Breast epithelium (tissue), 4 donors: ENCODE measurements at regions not wholly inside any gene's neighbourhood (a gene's known extent, or its start where the extent isn't known, plus 50 kb on each side); places are given as distances from the start of the nearest gene placed in this dataset.

Source experiments
- DNase-seq, 2 donors: peaks; one replicate each; pipeline ENCODE4 v3.0.0-alpha.2; 2019; ENCODE audit warnings: low spot score in 2 of 2
- H3K27ac ChIP-seq, 2 donors: fragments of 200-600 bp; sonication (generic) in 1 of 2; one replicate each; pipeline ENCODE4 v1.5.1; 2016 to 2019; ENCODE audit warnings: mild to moderate bottlenecking in 1 of 2
- H3K27me3 ChIP-seq, 2 donors: fragments of 200-600 bp; sonication (generic) in 1 of 2; one replicate each; pipeline versions ENCODE4 v1.5.1 to v1.6.0; 2017 to 2019; ENCODE audit warnings: control low read depth in 1 of 2, mild to moderate bottlenecking in 1 of 2
- H3K36me3 ChIP-seq: fragments of 200-600 bp; one replicate; pipeline ENCODE4 v1.5.1; 2019
- H3K4me1 ChIP-seq, 2 donors: fragments of 200-600 bp; sonication (generic); one replicate each; pipeline ENCODE4 v1.5.1; 2016 to 2019; ENCODE audit warnings: control low read depth in 1 of 2
- H3K4me3 ChIP-seq, 3 donors: fragments of 200-600 bp; sonication (generic); 1 replicate in 2 of 3; 2 replicates in 1 of 3; pipeline ENCODE4 v1.5.1; 2016 to 2019; ENCODE audit warnings: mild to moderate bottlenecking in 3 of 3, moderate library complexity in 2 of 3
- H3K9me3 ChIP-seq, 2 donors: fragments of 200-600 bp; sonication (generic) in 1 of 2; one replicate each; pipeline ENCODE4 v1.5.1; 2016 to 2019; ENCODE audit warnings: control low read depth in 1 of 2
- CTCF ChIP-seq, 3 donors: fragments of 450-650 bp; IDR thresholded peaks; one replicate each; pipeline ENCODE4 v1.5.1; 2016 to 2017; ENCODE audit warnings: antibody characterized with exemption in 3 of 3, mild to moderate bottlenecking in 3 of 3, moderate library complexity in 3 of 3
- POLR2A ChIP-seq: fragments of 450-650 bp; IDR thresholded peaks from one replicate; pipeline ENCODE4 v1.6.1; 2016; ENCODE audit warnings: antibody characterized with exemption, mild to moderate bottlenecking, moderate library complexity
- POLR2AphosphoS5 ChIP-seq, 3 donors: sonication (generic); formaldehyde crosslinking; IDR thresholded peaks; one replicate each; pipeline ENCODE4 v1.6.1; 2017; ENCODE audit warnings: antibody characterized with exemption in 3 of 3
- intact Hi-C: fragments of 100-400 bp; cut with DNase I; formaldehyde crosslinking; loops from one replicate; pipeline ENCODE4 v1.15.1; 2023; ENCODE audit warnings: low total_unique reads

DNA sequence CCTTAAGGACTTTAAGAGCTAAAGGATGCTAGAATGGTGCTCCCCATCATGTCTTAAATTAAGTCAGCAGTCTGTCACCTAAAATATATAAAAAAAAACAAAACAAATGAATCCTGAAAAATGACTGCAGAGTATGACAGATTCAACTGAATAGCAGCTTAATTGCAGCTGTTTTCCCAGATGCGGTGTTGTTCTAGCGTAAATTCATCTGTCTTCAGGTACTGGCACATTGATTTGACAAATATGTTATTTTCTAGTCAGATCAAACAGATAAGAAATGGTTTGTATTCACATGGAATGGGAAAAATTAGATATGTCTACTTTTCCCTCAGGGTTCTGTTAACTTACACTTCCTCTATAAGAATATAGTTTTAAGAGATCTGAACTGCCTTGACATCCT is 211.7 kb downstream of the NAF1 start:
- no peaks in the 10 kb centered on the region for H3K27me3 ChIP-seq
- H3K27ac ChIP-seq: no peak overlapping the region
- no peaks in the 10 kb centered on the region for H3K9me3 ChIP-seq
- TF ChIP-seq POLR2AphosphoS5 (IDR thresholded peaks at IDR 0.05): no peak
- no peak for TF ChIP-seq CTCF (IDR thresholded peaks at IDR 0.05)
- TF ChIP-seq POLR2A: no peak
- intact Hi-C loops: loop anchor here (5.0 kb wide), 1 partner anchor 332 kb away; no protein-coding TSS in a partner anchor
- no peak overlapping the region for H3K4me3 ChIP-seq
- DNase-seq: no peak
- H3K36me3 ChIP-seq: no peaks in the 10 kb centered on the region
- no peaks in the 10 kb centered on the region for H3K4me1 ChIP-seq

DNA sequence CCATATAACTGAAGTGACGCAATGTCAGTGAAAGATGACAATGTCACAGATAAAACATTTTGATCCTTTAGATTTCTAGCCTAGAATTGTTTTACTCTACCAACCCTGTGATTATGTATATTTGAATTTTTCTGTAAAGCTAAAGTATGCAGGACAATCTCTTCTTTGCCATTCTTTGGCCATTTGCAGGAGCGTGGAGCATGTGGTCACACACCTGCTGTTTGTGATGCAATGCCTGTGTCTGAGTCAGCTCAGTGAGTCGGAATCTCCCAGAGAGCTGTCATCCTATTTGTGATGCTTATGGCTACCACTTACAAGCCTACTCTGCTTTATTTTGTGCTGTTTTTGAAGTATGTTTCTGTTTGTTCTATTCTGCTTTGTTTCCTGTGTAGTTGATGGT is 214.5 kb downstream of the NAF1 start:
- Histone ChIP-seq H3K36me3 (no peaks in the 10 kb centered on the region), H3K4me1 (no peaks in the 10 kb centered on the region), H3K4me3 (no peak overlapping the region), H3K27me3 (no peaks in the 10 kb centered on the region), H3K27ac (no peak overlapping the region), H3K9me3 (no peaks in the 10 kb centered on the region)
- TF ChIP-seq POLR2AphosphoS5 (IDR thresholded peaks at IDR 0.05): no peak
- no peak for TF ChIP-seq CTCF (IDR thresholded peaks at IDR 0.05)
- TF ChIP-seq POLR2A: no peak
- intact Hi-C loops: no loop called here
- no peak for DNase-seq

DNA sequence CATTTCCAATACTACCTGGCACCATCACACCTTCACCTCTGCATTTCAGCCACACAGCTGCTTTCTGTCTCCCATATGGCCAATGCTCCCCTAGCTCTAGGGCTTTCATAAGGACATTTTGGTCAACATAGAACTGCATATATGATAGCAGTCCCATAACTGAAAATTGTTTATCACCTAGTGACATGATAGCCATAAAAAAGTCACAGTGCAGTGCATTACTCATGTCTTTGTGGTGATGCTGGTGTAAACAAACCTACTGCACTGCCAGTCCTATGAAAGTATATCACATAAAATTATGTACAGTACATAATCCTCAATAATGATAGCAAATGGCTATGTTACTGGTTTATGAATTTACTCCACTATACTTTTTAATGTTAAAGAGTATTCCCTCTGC is 221.0 kb downstream of the NAF1 start:
- H3K27me3 ChIP-seq: no peaks in the 10 kb centered on the region
- intact Hi-C loops: no loop called here
- TF ChIP-seq CTCF (IDR thresholded peaks at IDR 0.05) (no peak), POLR2A (no peak), POLR2AphosphoS5 (IDR thresholded peaks at IDR 0.05) (no peak)
- H3K27ac ChIP-seq: no peak overlapping the region
- no peaks in the 10 kb centered on the region for H3K9me3 ChIP-seq
- no peaks in the 10 kb centered on the region for H3K36me3 ChIP-seq
- H3K4me1 ChIP-seq: no peaks in the 10 kb centered on the region
- no peak overlapping the region for H3K4me3 ChIP-seq
- no peak for DNase-seq

- Histone ChIP-seq H3K36me3 (no peaks in the 10 kb centered on the region), H3K27ac (no peak overlapping the region), H3K4me1 (no peaks in the 10 kb centered on the region), H3K27me3 (no peaks in the 10 kb centered on the region), H3K4me3 (no peak overlapping the region), H3K9me3 (no peaks in the 10 kb centered on the region)
- TF ChIP-seq CTCF (IDR thresholded peaks at IDR 0.05): no peak
- TF ChIP-seq POLR2A: no peak
- TF ChIP-seq POLR2AphosphoS5 (IDR thresholded peaks at IDR 0.05): no peak
- DNase-seq: no peak
- intact Hi-C loops: no loop called here
Observed at GRCh38 chr4:162943263-162943662, 223.4 kb downstream of the NAF1 start.

GRCh38 chr4:162938738-162939485 is 227.8 kb downstream of the NAF1 start:
- TF ChIP-seq CTCF (IDR thresholded peaks at IDR 0.05): no peak
- TF ChIP-seq POLR2A: no peak
- no peak for TF ChIP-seq POLR2AphosphoS5 (IDR thresholded peaks at IDR 0.05)
- Histone ChIP-seq H3K9me3 (no peaks in the 10 kb centered on the region), H3K27ac (no peak overlapping the region), H3K4me1 (no peaks in the 10 kb centered on the region), H3K4me3 (no peak overlapping the region), H3K27me3 (no peaks in the 10 kb centered on the region), H3K36me3 (no peaks in the 10 kb centered on the region)
- intact Hi-C loops: no loop called here
- no peak for DNase-seq
